ENCODE measurements at regions not wholly inside any gene's neighbourhood (a gene's known extent, or its start where the extent isn't known, plus 50 kb on each side); places are given as distances from the start of the nearest gene placed in this dataset.
A peak's percentile ranks its signal among the peaks of the same experiment; 100 is the strongest.

DNA sequence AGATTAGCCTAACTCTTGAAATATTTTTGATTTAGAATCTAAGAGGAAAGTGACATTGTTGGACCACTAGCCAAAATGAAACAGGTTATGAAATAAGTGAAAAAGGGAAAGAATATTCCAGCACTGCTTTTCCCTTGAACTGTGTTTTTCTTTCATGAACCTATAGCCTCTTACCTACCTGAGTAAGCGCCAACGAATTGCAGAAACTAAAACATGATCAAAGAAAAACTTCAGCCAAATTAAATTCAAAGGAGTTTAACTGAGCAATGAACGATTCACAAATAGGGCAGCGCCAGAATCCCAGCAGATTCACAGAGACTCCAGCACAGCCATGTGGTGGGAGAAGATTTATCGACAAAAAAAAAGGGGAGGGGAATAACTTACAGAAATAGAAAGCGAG is 518.6 kb downstream of the PIK3C3 start:
- H3K27ac Mint-ChIP-seq: peak overlapping the region in 1 of 3 experiments; percentile 11; a peak in 1 of 7 replicates
- Histone ChIP-seq H2BK12ac (ENCODE audit: insufficient read length, low read depth, low read length) (no peak overlapping the region), H4K8ac (replicated peaks; ENCODE audit: insufficient read length, low read depth, low read length) (no peak overlapping the region), H3K27me3 (ENCODE audit: insufficient read depth, low read length) (no peaks in the 10 kb centered on the region), H3K9me3 (ENCODE audit: control insufficient read depth, low read depth, low read length) (no peaks in the 10 kb centered on the region), H2AK5ac (ENCODE audit: insufficient read length, low read length) (no peak overlapping the region), H3K4me2 (ENCODE audit: insufficient read depth, insufficient read length, low read length) (no peak overlapping the region), H3K56ac (ENCODE audit: insufficient read length, low read depth, low read length) (no peak overlapping the region), H3T11ph (ENCODE audit: low read length) (no peak overlapping the region), H3K18ac (ENCODE audit: insufficient read length, low read depth, low read length) (no peak overlapping the region), H2BK120ac (ENCODE audit: low read depth, low read length, poor library complexity, severe bottlenecking) (no peak overlapping the region), H4K91ac (ENCODE audit: insufficient read length, low read depth, low read length) (no peak overlapping the region), H3K14ac (ENCODE audit: insufficient read depth, low read length) (no peak overlapping the region), H3K27ac (ENCODE audit: insufficient read length, low read depth, low read length) (no peak overlapping the region), H3K79me1 (ENCODE audit: insufficient read depth, low read depth, low read length, poor library complexity, severe bottlenecking) (no peaks in the 10 kb centered on the region), H3K4ac (ENCODE audit: low read depth, low read length) (no peak overlapping the region), H2AFZ (ENCODE audit: low read length) (no peak overlapping the region), H3K4me1 (ENCODE audit: insufficient read depth, low read length) (no peaks in the 10 kb centered on the region), H3K23ac (ENCODE audit: insufficient read length, low read depth, low read length) (no peak overlapping the region), H4K20me1 (ENCODE audit: control insufficient read depth, insufficient read depth, insufficient read length) (no peaks in the 10 kb centered on the region), H4K5ac (ENCODE audit: insufficient read length, low read depth, low read length) (no peak overlapping the region), H3K9ac (ENCODE audit: extremely low read depth, insufficient read length, low read length) (no peak overlapping the region), H3K23me2 (ENCODE audit: insufficient read length, low read depth, low read length, poor library complexity, severe bottlenecking) (no peaks in the 10 kb centered on the region), H2BK5ac (ENCODE audit: insufficient read length, low read length) (no peak overlapping the region), H3K79me2 (ENCODE audit: insufficient read depth, low read length) (no peaks in the 10 kb centered on the region), H2BK15ac (ENCODE audit: low read depth, low read length) (no peak overlapping the region), H2BK20ac (ENCODE audit: low read depth, low read length, poor library complexity, severe bottlenecking) (no peak overlapping the region)
- no peak overlapping the region for H3K4me3 Mint-ChIP-seq
- H3K36me3 Mint-ChIP-seq (ENCODE audit: insufficient read depth in 1 of 3, low read depth in 3 of 3): no peaks in the 10 kb centered on the region
- H3K9me3 Mint-ChIP-seq: no peaks in the 10 kb centered on the region
- WGBS (ENCODE audit: extremely low coverage, insufficient read length, low lambda C conversion rate): no CpG with 5 or more reads among the region's 6 CpGs
- no peak for DNase-seq
- H3K4me1 Mint-ChIP-seq: no peaks in the 10 kb centered on the region
- TF ChIP-seq, protein P1, sequence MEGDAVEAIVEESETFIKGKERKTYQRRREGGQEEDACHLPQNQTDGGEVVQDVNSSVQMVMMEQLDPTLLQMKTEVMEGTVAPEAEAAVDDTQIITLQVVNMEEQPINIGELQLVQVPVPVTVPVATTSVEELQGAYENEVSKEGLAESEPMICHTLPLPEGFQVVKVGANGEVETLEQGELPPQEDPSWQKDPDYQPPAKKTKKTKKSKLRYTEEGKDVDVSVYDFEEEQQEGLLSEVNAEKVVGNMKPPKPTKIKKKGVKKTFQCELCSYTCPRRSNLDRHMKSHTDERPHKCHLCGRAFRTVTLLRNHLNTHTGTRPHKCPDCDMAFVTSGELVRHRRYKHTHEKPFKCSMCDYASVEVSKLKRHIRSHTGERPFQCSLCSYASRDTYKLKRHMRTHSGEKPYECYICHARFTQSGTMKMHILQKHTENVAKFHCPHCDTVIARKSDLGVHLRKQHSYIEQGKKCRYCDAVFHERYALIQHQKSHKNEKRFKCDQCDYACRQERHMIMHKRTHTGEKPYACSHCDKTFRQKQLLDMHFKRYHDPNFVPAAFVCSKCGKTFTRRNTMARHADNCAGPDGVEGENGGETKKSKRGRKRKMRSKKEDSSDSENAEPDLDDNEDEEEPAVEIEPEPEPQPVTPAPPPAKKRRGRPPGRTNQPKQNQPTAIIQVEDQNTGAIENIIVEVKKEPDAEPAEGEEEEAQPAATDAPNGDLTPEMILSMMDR (conservative IDR thresholded peaks at IDR 0.05): no peak
- H3K27me3 Mint-ChIP-seq (ENCODE audit: low read depth): no peaks in the 10 kb centered on the region
